ENCODE measurements at regions not wholly inside any gene's neighbourhood (a gene's known extent, or its start where the extent isn't known, plus 50 kb on each side); places are given as distances from the start of the nearest gene placed in this dataset.

DNA sequence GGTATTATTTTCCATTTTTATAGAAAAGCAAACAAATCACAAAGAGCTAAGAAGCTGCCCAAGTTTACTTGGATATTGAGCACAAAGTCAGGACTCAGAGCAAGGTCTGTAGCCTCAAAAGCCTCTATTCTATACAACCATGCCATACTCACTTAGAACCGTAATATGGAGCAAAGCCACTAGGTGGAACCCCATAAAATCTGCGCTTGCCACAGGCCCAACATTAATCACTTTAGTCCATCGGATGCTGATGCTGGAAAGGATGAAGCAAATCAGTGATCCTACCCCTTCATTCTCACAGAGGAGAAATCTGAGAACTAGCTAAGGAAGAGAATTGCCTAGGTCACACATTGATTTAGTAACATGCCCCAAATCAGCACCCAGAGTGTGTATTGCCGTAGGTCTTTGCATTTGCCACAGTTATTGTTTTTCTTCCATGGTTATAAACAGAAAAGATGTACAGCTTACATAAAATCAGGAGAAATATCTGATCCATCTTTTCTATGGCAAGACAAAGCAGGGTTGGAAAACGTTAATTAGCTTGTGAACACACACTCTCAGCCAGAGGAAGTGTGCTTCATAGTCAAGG is 56.7 kb upstream of the RAB38 start:
- peak; percentile 56 for DNase-seq

DNA sequence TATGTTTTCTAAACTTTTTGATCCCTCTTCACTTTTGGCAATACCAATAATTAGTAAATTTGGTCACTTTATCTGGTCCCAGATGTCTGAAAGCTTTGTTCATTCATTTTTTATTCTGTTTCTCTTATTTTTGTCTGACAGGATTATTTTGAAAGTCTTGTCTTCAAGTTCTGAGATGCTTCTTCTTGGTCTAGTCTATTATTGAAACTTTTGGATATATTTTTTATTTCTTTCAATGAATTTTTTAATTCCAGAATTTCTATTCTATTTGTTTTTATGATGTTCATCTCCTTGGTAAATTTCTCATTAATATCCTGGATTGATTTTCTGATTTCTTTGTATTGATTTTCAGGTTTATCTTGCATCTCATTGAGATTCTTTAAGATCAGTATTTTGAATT is 54.1 kb upstream of the RAB38 start:
- no peak for DNase-seq
